Endothelial cell (in vitro differentiated cells): ENCODE measurements at regions not wholly inside any gene's neighbourhood (a gene's known extent, or its start where the extent isn't known, plus 50 kb on each side); places are given as distances from the start of the nearest gene placed in this dataset.
A peak's percentile ranks its signal among the peaks of the same experiment; 100 is the strongest.

ENCODE experiments used
- DNase-seq: peaks from one replicate; pipeline ENCODE4 v3.0.0; 2021; ENCODE audit warnings: low spot score
- H3K27ac Mint-ChIP-seq: one replicate; pipeline ENCODE4 v1.8.0; 2021; ENCODE audit warnings: mixed read lengths, inconsistent platforms; ENCODE audit not compliant: unreplicated experiment
- H3K27me3 Mint-ChIP-seq: one replicate; pipeline ENCODE4 v1.8.0; 2021; ENCODE audit warnings: mild to moderate bottlenecking, moderate library complexity, mixed read lengths, inconsistent platforms; ENCODE audit not compliant: unreplicated experiment
- H3K36me3 Mint-ChIP-seq: one replicate; pipeline ENCODE4 v1.8.0; 2021; ENCODE audit warnings: mild to moderate bottlenecking, low read depth, mixed read lengths, inconsistent platforms; ENCODE audit not compliant: unreplicated experiment
- H3K4me1 Mint-ChIP-seq: one replicate; pipeline ENCODE4 v1.8.0; 2021; ENCODE audit warnings: mild to moderate bottlenecking, mixed read lengths, inconsistent platforms; ENCODE audit not compliant: unreplicated experiment
- H3K4me3 Mint-ChIP-seq: one replicate; pipeline ENCODE4 v1.8.0; 2021; ENCODE audit warnings: mild to moderate bottlenecking, mixed read lengths, inconsistent platforms; ENCODE audit not compliant: unreplicated experiment
- H3K9me3 Mint-ChIP-seq: one replicate; pipeline ENCODE4 v1.8.0; 2021; ENCODE audit warnings: mixed read lengths, inconsistent platforms; ENCODE audit not compliant: unreplicated experiment
- TF ChIP-seq, protein P1 (sequence below): fragments of 200-600 bp; sonication (generic); IDR thresholded peaks from one replicate; pipeline ENCODE4 v1.5.0; 2021; ENCODE audit warnings: antibody characterized with exemption; ENCODE audit not compliant: unreplicated experiment

DNA sequence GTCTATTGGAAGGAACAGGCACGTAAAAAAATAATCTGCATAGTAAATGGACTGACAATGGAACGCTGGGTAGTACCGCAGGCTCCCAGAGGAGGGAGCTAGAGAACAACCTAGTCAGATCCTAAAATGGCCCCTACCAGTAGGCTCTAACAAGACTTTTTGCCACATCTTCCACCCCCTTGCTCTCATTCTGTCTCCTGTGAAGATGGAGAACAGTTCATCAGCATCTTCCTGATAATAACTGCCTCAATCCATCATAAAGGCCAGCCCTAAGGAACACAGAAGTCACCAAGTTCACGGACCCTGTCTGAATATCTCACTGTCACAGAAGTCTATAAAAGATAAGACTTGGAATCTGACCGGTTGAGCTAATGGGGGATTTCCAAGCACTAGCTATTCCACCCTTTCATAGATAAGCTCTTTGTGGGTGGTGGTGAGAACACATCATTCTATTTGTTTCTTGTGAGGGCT, 133.4 kb downstream of the SLC1A3 start:
- H3K27ac Mint-ChIP-seq, result no peak overlapping the region
- peaks cover 9% of the 10 kb centered on the region for H3K4me1 Mint-ChIP-seq
- H3K4me3 Mint-ChIP-seq, result no peak overlapping the region
- no peaks in the 10 kb centered on the region for H3K9me3 Mint-ChIP-seq
- H3K36me3 Mint-ChIP-seq, result no peaks in the 10 kb centered on the region
- peak; percentile 89 for DNase-seq
- H3K27me3 Mint-ChIP-seq, result peaks cover 3% of the 10 kb centered on the region
- TF ChIP-seq, protein P1, sequence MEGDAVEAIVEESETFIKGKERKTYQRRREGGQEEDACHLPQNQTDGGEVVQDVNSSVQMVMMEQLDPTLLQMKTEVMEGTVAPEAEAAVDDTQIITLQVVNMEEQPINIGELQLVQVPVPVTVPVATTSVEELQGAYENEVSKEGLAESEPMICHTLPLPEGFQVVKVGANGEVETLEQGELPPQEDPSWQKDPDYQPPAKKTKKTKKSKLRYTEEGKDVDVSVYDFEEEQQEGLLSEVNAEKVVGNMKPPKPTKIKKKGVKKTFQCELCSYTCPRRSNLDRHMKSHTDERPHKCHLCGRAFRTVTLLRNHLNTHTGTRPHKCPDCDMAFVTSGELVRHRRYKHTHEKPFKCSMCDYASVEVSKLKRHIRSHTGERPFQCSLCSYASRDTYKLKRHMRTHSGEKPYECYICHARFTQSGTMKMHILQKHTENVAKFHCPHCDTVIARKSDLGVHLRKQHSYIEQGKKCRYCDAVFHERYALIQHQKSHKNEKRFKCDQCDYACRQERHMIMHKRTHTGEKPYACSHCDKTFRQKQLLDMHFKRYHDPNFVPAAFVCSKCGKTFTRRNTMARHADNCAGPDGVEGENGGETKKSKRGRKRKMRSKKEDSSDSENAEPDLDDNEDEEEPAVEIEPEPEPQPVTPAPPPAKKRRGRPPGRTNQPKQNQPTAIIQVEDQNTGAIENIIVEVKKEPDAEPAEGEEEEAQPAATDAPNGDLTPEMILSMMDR, result peak; percentile 89

DNA sequence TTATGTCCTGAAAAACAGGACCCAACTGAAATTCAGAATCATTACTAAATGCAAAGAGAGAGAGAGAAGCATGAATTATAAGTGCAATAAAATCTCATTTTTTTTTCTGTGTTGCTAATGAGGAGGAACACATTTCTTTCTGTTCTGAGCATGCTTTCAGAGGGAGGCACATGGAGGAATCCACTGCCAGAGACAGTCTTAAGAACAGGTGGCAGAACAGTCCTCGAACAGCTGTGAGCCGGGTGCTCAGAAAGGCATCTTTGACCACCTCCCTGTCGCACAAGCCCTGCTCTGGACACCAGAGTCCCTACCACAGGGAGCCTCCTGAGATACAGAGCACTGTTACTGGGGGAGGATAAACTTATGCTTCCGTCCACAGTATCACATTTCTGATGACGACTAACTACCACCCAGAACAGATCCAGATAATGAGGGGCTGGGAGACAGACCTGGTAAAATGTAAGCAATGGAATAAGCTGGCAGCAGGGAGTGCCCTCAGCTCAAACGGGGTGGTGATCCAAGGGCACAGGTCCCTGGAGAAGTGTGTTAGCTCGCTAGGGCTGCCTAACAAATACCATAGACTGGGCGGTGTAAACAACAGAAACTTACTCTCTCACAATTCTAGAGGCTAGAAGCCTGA, 134.0 kb downstream of the SLC1A3 start:
- peaks cover 7% of the 10 kb centered on the region for H3K27me3 Mint-ChIP-seq
- H3K4me3 Mint-ChIP-seq, result no peak overlapping the region
- H3K4me1 Mint-ChIP-seq, result peaks cover 12% of the 10 kb centered on the region
- no peak overlapping the region for H3K27ac Mint-ChIP-seq
- H3K9me3 Mint-ChIP-seq, result no peaks in the 10 kb centered on the region
- TF ChIP-seq, protein P1, result no peak
- H3K36me3 Mint-ChIP-seq, result no peaks in the 10 kb centered on the region
- DNase-seq, result no peak

DNA sequence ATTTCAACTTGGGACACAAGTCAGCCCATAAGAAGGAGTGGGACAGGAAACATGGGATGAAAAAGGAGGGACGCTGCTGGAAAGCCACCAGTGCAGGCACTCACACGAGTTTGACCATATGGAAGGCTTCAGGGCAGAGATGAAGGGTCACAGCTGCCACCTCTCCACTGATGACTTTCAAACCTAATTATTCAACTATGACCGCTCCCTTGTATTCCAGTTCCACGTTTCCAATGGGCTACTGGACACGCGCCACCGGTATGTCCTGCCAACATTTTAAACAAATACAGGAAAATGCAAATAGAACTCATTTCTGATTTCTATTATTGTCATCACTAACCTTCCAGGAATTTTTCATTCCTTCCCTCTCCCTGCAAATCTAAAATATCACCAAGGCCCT, 134.7 kb downstream of the SLC1A3 start:
- Mint-ChIP-seq H3K4me1 (peaks cover 12% of the 10 kb centered on the region), H3K36me3 (no peaks in the 10 kb centered on the region), H3K27ac (no peak overlapping the region), H3K4me3 (no peak overlapping the region), H3K9me3 (no peaks in the 10 kb centered on the region), H3K27me3 (peaks cover 9% of the 10 kb centered on the region)
- no peak for DNase-seq
- TF ChIP-seq, protein P1, result no peak

DNA sequence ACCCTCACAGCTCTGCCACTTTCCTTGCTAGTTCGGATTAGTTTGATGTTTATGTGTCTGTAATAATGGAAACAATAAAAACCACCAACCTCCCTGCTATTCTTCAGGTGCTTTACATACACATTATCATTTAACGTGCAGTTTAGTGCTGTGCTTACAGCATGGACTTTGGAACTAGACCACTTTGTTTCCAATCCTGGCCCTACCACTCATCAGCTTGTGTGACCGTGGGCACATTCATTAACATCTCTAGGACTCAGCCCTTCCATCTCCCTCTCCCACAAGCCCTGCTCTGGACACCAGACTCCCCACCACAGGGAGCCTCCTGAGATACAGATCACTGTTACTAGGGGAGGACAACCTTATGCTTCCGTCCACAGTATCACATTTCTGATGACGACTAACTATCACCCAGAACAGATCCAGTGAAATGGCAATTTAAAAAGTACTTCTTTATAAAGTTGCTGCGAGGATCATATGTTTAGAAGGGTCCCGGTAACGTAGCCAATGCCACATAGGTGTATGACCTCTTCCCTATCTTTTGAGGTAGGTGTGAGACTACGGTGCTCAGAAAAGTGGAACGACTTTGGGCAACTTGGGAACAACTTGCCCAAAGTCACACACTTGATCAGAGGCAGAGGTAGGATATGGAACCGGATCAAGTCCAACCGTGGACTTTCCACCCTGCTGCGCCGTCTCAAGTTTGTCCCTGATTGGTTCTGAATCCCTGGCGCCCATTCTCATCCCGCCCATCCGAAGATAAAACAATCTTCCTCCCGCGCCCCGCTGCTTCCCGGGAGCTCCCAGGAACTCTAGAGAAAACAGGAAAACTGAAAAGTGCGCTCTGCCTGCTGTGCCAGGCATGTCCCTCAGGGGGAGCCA, 132.4 kb upstream of the NIPBL start:
- H3K27me3 Mint-ChIP-seq, result peaks cover 9% of the 10 kb centered on the region
- DNase-seq, result no peak
- H3K36me3 Mint-ChIP-seq, result no peaks in the 10 kb centered on the region
- no peaks in the 10 kb centered on the region for H3K9me3 Mint-ChIP-seq
- H3K4me3 Mint-ChIP-seq, result peak overlapping the region; percentile 89
- H3K4me1 Mint-ChIP-seq, result peaks cover 12% of the 10 kb centered on the region
- TF ChIP-seq, protein P1, result peak; percentile 72
- H3K27ac Mint-ChIP-seq, result no peak overlapping the region
